GM21528 (cell line): ENCODE measurements at regions not wholly inside any gene's neighbourhood (a gene's known extent, or its start where the extent isn't known, plus 50 kb on each side); places are given as distances from the start of the nearest gene placed in this dataset.
"Not testable (repeated sequence)": the region's sequence is repeated elsewhere in the genome, so short reads cannot be mapped to it uniquely, and the experiment has no call there.

Source experiments
- ATAC-seq: cut with Tn5 transposase; IDR thresholded peaks from one replicate; pipeline ENCODE4 v1.9.1; 2021; ENCODE audit warnings: mild to moderate bottlenecking, moderate library complexity; ENCODE audit not compliant: unreplicated experiment, low FRiP score

- no peak for ATAC-seq
Measured at GRCh38 chr21:35206141-35207125, 157.3 kb upstream of the RUNX1 start.

- no peak for ATAC-seq
Measured at GRCh38 chr21:35204850-35205541, 155.9 kb upstream of the RUNX1 start.

DNA sequence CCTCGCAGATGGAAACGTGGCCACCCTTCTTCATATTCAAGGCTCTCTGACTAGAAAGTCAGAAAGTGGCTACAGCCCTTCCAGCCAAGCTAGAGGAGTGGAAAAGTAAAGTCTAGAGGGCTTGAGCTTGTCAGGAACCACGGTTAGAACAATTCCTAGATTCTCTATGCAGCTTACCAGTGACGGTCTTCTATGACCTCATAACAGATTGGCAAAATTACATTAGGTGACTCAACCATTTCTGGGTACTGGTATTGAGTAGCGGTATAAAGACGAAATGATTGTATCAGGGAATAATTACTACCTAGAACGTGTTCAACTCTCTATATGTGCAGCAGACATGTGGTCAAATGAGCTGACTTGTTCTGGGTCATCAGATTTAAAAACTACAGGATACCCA, 155.0 kb upstream of the RUNX1 start:
- ATAC-seq, result no peak

DNA sequence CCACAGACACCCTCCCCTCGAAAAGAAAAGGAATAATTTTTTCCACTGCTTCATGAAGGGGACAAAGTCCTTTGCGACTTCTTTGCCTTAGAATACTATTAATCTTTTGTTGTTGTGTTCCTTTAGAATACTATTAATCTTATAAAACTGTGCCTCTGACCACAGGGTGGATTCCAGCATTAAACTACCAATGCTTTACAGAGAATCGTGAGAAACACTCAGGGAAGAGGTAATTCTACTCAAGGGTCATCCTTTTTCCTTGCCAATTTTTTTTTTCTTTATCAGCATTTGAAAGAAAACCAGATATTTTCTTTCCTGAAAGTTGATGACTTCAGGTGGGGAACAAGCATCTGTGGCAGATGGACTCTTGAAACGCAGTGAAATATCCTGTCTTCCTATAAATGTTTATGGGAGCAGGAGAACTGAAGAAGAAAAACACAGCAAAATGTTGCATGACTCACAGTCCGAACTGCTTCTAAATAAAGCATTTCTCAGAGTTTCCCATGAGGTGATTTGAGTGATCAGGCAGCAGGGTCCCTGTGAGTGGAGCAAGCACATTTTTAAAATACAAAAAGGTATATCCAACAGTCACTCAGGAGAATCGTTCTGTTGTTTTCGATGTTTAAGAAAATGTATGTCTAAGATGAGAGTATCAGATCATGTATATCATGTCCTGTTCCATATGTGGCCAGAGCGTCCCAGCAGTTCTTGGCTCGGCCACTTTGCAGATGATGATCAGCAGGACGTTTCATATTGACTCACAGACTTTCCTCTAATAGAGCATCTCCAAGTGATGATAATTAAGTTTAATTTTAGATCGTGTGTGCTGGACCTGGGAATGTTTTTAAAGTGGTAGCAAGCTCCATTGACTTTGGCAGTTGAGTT, 154.2 kb upstream of the RUNX1 start:
- no peak for ATAC-seq

GRCh38 chr21:35202431-35202830, 153.3 kb upstream of the RUNX1 start:
- no peak for ATAC-seq

DNA sequence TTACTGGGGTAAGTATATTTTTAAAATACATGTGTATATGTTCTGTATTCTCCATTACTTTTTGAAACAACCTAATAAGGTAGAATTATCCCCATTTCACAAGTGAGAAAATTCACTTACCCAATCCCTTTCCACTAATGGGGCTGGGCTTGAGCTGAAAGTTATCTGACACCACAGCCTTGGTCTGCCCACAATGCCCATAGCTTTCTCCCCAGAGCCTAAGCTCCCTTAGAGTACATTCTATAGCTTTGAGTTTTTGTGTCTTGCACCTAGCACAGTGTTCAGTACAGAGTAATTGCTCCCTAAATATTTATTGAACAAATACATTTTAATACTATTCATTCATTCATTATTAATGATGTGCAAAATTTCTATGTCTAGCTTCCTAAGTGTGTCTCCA, 152.7 kb upstream of the RUNX1 start:
- ATAC-seq, result no peak

- no peak for ATAC-seq
Measured at GRCh38 chr21:35201288-35201687, 152.2 kb upstream of the RUNX1 start.

DNA sequence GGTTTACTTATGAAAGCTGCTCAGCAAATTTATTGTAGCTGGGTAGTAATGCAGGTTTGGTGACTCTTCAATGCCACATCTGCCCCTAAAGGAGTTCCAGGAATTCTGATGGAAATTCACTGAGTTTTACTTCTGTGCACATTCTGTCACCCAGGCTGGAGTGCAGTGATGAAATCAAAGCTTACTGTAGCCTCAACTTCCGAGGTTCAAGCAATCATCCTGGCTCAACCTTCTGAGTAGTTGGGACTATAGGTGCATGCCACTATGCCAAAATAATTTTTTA, 150.6 kb upstream of the RUNX1 start:
- no peak for ATAC-seq

DNA sequence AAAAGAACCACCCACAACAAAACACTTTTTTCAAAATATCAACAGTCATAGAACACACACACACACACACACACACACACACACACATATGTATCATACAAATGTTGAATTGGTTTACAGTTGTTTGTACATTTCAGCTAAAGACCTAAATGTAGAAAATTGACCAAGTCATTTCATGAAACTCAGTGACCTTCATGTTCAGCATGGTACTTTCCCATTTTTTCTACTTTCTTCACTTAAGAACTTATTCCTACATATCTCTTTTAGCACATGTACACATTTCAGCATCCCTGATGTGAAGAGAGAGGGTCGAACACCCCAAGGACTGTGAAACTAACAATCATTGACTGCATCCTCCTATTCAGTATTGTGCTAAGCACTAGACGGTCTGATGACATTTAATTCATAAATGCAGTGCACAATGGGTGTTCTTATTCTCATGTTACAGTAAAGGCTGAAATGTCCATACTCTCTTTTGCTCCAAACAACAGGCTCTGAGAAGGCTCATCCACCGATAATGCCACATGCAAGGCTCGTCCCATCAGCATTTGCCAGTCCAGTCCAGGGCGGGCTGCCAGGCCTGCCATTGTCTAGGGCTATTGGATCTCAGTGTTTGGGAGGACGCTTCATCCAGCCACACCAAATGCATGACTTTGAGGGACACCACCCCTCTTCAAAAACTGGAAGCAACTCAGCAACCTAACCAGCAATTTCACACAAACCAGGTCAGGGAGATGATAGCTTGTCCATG, 150.1 kb upstream of the RUNX1 start:
- no peak for ATAC-seq

- ATAC-seq, result no peak
Measured at GRCh38 chr21:35198565-35198964, 149.5 kb upstream of the RUNX1 start.

DNA sequence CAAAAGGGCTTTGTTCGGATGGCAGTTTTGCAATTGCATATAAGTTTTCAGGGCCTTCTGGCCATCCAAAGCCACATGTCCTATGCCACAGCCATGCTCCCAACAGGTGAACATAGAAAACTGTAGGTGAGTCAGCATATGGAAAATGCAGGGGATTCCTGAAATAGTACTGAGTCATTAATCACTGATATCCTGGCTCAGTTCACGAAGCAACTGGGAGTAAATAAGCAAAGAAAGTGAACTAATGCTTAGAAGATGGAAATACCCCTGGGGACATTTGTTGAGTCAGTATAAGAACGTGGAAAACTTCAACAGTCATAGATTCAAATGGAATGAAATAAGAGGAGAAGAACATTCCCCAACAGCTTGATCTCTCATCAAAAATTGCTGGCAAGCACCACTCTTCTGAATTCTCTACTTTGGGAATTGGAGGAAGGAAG, 148.9 kb upstream of the RUNX1 start:
- no peak for ATAC-seq

DNA sequence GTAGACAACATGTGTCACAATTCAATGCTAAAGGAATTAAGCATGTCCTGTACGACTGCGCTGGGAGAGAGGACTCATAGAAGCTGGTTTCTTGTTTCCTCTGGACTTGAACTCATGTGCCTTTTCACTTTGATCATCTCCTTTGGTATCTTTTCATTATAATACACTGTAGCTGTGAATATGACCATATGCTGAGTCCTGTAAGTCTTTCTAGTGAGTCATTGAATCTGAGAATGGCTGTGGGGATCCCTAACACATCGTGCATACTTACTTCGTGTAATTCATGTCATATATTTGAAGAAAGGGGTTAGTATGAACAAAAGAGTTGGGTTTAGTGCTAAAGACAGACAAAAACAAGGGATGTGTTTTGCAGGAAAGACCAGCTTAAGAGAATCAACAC, 148.1 kb upstream of the RUNX1 start:
- ATAC-seq, result no peak

GRCh38 chr21:35196128-35196527, 147.0 kb upstream of the RUNX1 start:
- ATAC-seq, result no peak

DNA sequence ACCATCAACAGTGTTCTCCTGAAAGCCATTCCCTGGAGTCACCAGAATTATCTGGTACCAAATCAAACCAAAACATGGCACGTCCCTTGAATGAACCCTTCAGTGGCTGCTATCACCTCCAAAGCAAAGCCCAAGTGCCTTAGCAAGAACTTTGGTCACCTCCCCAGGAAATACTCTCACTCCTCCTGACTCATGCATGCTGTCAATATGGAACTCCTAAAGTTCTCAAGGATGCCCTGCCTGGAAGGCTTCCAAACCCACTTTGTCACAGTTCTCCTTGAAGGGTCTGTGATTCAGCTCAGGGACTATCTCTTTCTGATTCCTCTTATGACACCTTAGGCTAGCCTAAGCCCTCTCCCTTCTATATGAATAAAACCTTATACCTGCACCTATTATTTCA, 146.1 kb upstream of the RUNX1 start:
- ATAC-seq, result no peak

DNA sequence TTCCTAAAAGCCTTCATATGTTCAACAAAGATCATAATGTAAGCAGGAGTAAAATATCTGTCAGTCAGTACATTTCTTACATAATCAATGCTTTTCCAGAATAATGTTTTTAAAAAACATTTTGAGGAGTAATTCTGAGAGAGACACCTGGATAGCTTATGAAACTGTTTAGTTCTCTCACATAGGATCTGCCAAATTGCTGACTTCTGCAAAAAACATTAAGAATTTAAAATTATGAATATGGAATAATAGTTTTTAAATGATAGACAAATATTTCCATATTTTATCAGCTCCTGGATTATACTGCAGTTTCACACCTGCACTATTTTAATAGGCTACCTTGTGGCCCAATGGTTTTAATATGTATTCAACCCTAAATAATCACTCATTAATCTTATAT, 142.7 kb upstream of the RUNX1 start:
- no peak for ATAC-seq

GRCh38 chr21:35191128-35191527, 142.0 kb upstream of the RUNX1 start:
- ATAC-seq, result no peak

- ATAC-seq, result no peak
Measured at GRCh38 chr21:35190201-35190701, 141.1 kb upstream of the RUNX1 start.

GRCh38 chr21:35189077-35189863, 140.2 kb upstream of the RUNX1 start:
- peak; percentile 85 for ATAC-seq

DNA sequence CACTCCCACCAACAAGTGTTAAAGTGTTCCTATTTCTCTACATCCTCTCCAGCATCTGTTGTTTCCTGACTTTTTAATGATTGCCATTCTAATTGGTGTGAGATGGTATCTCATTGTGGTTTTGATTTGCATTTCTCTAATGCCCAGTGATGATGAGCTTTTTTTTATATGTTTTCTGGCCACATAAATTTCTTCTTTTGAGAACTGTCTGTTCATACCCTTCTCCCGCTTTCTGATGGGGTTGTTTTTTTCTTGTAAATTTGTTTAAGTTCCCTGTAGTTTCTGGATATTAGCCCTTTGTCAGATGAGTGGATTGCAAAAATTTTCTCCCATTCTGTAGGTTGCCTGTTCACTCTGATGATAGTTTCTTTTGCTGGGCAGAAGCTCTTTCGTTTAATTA, 134.3 kb upstream of the RUNX1 start:
- not testable (repeated sequence) for ATAC-seq
